ENCODE measurements at regions not wholly inside any gene's neighbourhood (a gene's known extent, or its start where the extent isn't known, plus 50 kb on each side); places are given as distances from the start of the nearest gene placed in this dataset.

DNA sequence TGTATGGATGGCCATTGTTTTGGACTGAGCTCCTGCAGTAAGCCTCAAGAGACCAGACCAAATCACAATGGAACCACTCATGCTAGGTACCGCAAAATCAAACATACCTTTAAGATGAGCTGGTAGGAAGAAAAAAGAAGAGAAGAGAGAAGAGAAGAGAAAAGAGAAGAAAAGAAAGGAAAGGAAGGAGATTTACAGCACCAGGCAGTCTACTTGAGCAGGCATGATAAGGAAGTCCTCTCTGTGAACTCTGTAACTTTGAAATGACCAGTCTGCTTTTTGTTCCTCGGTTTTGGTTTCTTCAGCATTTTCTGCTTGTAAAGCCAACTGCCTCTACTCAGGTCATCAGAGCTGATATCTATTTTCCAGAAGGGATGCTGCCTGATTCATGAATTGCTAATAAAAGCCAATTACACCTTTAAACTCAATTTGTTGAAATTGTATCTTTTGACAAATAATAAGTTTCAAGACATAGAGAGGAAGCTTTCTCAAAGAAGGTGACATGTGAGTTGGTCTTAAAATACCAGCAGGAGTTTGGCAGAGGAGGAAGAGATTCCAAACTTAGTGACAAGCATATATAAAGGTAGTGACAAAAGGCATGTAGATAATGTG, 134.3 kb downstream of the UNC5CL start:
- FAIRE-seq (no peak), DNase-seq (ENCODE audit: insufficient read length) (no peak)
- TF ChIP-seq POLR2A (IDR thresholded peaks at IDR 0.05; ENCODE audit: low read depth, low read length) (no peak), POLR2AphosphoS5 (IDR thresholded peaks at IDR 0.05; ENCODE audit: low read depth, low read length) (no peak), TAF1 (IDR thresholded peaks at IDR 0.05; ENCODE audit: borderline replicate concordance, low read depth, low read length) (no peak)

DNA sequence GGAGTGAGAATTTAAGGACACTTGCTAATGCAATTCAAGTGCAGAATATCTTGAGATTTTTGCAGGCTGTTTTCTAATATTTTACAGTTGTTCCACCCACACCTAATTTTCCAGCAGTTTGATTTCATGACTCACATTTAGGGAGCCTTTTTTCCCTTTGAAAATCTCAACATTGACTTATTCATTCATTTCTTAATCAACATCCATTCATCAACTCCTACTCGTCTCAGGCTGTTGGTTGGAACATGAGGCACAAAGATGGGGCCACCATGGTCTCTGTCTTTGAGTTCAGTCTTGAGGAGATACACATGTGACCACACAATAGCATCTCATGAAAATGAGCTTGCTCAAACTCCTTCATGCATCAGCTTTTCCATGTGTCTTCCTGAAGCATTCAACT, 135.6 kb downstream of the UNC5CL start:
- no peak for TF ChIP-seq POLR2A (IDR thresholded peaks at IDR 0.05; ENCODE audit: low read depth, low read length)
- TF ChIP-seq TAF1 (IDR thresholded peaks at IDR 0.05; ENCODE audit: borderline replicate concordance, low read depth, low read length), result no peak
- TF ChIP-seq POLR2AphosphoS5 (IDR thresholded peaks at IDR 0.05; ENCODE audit: low read depth, low read length), result no peak
- DNase-seq (ENCODE audit: insufficient read length), result no peak
- no peak for FAIRE-seq

DNA sequence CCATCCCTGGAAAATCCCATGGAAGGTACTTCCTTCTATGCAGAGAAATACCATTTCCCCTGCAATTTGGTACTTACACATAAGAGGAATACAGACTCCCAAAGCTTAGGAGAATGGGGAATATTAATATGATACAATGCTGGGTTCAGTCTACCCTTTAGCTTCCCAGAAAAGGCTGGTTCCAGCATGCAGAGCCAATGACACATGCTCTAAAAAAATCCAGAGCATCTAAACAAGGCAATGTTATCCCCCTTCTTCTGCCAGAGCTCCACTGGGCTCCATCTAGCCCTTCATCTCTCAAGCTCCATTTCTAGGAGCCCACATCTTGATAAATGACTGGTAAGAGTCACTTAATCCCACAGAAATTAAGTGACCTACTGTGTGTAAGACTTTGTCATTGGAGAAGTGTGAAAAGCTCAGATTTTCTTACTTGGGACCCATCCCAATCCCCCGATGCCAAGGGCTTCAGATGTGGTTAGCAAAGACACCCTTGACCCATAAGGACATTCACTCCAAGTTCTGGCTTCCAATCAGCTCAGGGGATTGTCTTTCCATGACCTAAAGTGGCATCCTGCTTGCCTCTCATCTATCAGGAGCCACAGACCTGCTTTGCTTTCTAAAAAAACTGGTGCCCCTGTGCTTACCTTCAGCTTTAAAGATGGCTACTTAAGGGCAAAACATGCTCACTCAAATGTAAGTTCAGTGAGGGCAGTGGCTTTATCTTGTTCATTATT, 137.5 kb downstream of the UNC5CL start:
- TF ChIP-seq TAF1 (IDR thresholded peaks at IDR 0.05; ENCODE audit: borderline replicate concordance, low read depth, low read length) (no peak), POLR2A (IDR thresholded peaks at IDR 0.05; ENCODE audit: low read depth, low read length) (no peak), POLR2AphosphoS5 (IDR thresholded peaks at IDR 0.05; ENCODE audit: low read depth, low read length) (no peak)
- FAIRE-seq, result no peak
- DNase-seq (ENCODE audit: insufficient read length), result no peak

DNA sequence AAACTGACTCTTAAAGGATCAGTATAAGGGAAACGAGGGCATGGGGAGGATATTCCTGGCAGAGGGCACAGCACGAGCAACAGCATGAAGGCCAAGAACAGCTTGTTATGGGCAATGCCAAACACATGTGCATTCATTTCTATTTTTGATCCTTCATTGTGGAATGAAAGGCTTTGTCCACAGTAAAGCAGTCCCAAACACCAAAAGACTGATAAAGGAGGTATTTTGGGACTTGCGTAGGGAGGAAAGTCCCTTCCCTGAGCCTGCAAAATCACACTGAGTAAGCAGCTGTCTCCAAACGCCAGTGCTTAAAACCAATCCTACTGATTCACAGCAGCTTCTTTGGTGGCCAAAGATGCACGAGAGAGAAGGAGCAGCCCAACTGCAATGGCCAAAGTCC, 138.2 kb downstream of the UNC5CL start:
- DNase-seq (ENCODE audit: insufficient read length) (no peak), FAIRE-seq (no peak)
- TF ChIP-seq POLR2AphosphoS5 (IDR thresholded peaks at IDR 0.05; ENCODE audit: low read depth, low read length) (no peak), POLR2A (IDR thresholded peaks at IDR 0.05; ENCODE audit: low read depth, low read length) (no peak), TAF1 (IDR thresholded peaks at IDR 0.05; ENCODE audit: borderline replicate concordance, low read depth, low read length) (no peak)

DNA sequence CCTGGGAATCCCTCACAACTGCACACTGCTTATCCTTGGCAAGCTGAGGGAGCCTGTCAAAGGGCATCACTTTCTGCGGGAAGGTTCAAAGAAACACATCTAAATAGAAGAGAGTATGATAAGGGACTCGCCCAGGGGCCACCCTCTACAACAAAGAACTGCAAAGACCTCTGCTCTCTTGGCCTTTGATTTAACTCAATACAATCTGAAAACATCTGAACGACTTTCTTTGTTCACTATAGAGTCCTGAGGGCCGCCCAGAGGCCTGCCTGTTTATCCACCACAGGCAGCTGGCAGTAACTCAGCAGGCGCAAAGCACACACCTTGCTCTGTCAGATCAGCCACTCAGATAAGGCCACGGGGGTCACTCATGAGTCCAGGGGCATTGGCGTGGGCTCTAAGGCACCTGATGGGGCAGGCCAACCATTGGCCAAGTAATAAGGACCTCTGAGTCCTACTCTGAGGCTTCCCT, 139.3 kb downstream of the UNC5CL start:
- DNase-seq (ENCODE audit: insufficient read length) (no peak), FAIRE-seq (no peak)
- no peak for TF ChIP-seq POLR2AphosphoS5 (IDR thresholded peaks at IDR 0.05; ENCODE audit: low read depth, low read length)
- TF ChIP-seq POLR2A (IDR thresholded peaks at IDR 0.05; ENCODE audit: low read depth, low read length), result no peak
- no peak for TF ChIP-seq TAF1 (IDR thresholded peaks at IDR 0.05; ENCODE audit: borderline replicate concordance, low read depth, low read length)

DNA sequence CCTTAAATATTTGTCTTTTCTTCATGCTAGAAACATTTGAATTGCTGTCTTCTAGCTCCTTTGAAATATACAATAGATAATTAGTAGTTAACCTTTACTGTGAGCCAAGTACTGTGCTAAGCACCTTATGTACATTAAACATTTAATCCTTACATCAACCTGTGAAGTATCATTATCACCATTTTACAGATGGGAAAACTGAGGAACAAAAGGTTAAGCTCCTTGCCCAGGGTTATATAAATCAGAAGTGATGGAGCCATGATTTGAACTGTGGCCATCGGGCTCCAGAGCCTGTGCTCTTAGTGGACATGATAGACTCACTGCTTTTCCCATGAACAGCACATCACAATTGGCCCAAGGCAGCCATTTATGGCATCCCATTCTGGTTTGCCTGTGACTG, 140.9 kb downstream of the UNC5CL start:
- no peak for FAIRE-seq
- TF ChIP-seq POLR2AphosphoS5 (IDR thresholded peaks at IDR 0.05; ENCODE audit: low read depth, low read length) (no peak), POLR2A (IDR thresholded peaks at IDR 0.05; ENCODE audit: low read depth, low read length) (no peak), TAF1 (IDR thresholded peaks at IDR 0.05; ENCODE audit: borderline replicate concordance, low read depth, low read length) (no peak)
- no peak for DNase-seq (ENCODE audit: insufficient read length)

DNA sequence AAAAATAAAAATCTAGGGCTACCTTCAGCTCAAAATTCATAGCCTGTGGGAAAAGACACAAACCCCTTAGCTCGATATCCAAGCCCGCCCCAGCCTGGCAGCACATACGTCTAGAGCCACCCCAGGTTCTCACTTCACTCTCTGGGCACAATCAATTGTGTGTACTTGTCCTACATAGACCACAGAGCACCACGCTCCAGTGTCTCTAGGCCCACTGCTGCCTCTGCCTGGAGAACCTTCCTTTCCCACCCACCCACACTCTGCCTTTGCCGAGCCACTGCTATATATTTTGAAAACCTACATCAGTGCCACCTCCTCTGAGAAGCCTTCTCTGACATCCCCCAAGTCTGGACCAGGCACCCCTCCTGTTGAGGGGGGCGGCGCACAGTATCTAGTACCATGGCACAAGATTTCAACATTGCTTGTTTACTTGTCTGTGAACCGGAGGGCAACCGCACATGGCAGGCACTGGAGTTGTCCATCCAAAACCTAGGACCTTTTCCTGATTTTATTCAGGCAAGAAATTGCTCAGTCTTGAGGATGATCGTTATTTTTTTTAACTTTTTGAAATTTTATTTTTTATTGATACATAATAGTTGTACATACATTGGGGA, 141.5 kb downstream of the UNC5CL start:
- no peak for FAIRE-seq
- TF ChIP-seq POLR2AphosphoS5 (IDR thresholded peaks at IDR 0.05; ENCODE audit: low read depth, low read length), result no peak
- TF ChIP-seq POLR2A (IDR thresholded peaks at IDR 0.05; ENCODE audit: low read depth, low read length), result no peak
- no peak for TF ChIP-seq TAF1 (IDR thresholded peaks at IDR 0.05; ENCODE audit: borderline replicate concordance, low read depth, low read length)

DNA sequence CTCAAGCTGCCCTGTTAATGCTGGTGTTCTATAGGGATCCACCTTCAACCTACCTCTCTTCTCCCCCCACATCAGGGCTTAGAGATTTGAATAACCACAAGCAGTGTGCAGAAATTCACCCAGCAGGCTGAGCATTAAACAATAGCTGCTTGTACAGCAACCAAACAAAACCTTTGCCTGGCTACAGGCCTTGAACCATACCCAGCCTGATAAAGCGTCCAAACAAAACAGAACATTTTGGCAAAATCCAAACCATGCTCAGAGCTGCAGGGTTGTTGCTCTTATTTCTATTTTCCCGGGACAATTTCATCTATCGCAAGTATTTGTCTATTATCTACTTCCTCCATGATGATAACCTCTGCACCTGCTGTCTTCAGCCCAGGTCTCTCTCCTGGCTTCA, 142.3 kb downstream of the UNC5CL start:
- TF ChIP-seq TAF1 (IDR thresholded peaks at IDR 0.05; ENCODE audit: borderline replicate concordance, low read depth, low read length), result no peak

More for the DNA sequence above, 141.5 kb downstream of the UNC5CL start:
- DNase-seq (ENCODE audit: insufficient read length), result no peak

DNA sequence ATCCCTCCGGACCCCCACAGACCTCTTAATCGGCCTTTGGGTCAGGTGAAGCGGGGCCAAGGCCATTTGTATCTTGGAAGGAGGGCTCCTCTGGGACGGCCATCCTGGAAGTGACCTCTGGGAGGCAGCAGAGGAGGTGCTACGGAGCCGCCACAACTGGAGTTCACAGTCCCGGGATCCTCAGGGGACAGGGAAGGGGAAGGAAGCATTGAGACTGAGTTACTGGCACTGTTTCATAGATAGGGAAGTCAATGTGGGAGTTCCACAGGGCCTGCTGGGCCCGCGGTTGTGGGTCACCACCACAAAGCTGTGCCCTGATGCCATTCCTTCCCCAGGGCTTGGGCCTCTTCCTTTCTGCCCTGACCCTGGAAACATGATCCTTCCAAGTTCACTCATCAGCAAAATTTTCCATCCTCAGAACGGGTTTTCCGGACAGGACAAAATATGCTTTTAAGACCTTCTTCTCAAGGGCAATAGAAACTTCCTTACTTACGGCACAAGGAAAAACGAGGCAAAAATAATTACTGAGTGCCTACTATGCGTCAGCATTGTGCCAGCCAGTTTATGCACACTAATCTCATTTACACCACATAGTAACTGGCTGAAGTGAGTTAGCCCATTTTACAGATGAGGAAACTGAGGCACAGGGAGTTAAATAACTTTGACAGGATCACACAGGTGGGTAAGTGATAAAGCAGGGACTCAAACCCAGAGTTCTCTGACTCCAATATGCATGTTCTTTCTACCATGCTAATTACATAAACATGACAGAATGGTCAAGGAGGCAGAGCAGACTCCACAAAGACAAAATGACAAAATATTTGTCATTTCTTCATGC, 143.8 kb downstream of the UNC5CL start:
- DNase-seq (ENCODE audit: insufficient read length) (no peak), FAIRE-seq (no peak)
- TF ChIP-seq TAF1 (IDR thresholded peaks at IDR 0.05; ENCODE audit: borderline replicate concordance, low read depth, low read length), result no peak
- TF ChIP-seq POLR2A (IDR thresholded peaks at IDR 0.05; ENCODE audit: low read depth, low read length), result no peak
- no peak for TF ChIP-seq POLR2AphosphoS5 (IDR thresholded peaks at IDR 0.05; ENCODE audit: low read depth, low read length)

More for the DNA sequence above, 142.3 kb downstream of the UNC5CL start:
- DNase-seq (ENCODE audit: insufficient read length) (no peak), FAIRE-seq (no peak)

DNA sequence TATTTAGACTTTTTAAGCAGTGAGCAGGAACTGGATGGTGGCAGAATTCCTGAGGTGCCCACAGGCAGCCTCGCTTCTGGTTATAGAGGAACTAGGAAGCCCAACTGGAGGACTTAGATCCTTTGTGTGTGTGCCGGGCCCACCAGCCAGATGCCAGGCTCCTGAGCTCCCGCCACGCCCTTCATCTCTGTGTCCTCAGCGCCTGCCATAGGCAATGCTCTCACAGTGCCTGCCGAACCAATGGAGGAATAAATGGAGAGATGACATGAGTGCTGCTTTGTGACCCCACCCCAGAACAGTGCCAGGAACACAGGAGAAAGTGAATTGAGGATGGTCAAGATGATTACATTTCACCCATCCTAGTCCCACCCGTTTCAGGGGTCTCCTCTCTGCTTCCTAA, 146.0 kb downstream of the UNC5CL start:
- no peak for FAIRE-seq
- DNase-seq (ENCODE audit: insufficient read length), result no peak
- no peak for TF ChIP-seq TAF1 (IDR thresholded peaks at IDR 0.05; ENCODE audit: borderline replicate concordance, low read depth, low read length)
- TF ChIP-seq POLR2A (IDR thresholded peaks at IDR 0.05; ENCODE audit: low read depth, low read length), result no peak
- TF ChIP-seq POLR2AphosphoS5 (IDR thresholded peaks at IDR 0.05; ENCODE audit: low read depth, low read length), result no peak

DNA sequence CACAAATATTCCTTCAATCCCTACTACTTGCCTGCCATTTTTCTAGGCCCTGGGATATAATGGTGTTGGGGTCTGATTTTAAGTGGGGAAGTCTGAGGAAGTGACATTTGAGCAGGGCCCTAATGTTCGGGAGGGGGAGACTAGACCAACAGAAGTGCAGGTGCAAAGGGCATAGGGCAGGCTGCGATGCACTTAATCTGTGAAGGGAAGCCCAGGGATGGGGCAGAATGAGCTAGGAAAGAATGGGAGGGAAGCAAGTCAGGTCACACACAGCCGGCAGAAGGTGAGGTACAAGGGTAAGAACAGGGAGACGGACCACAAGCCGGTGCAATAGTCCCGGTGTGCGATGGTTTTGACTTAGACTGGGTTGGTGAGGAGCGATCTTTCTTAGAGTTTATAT, 146.8 kb downstream of the UNC5CL start:
- TF ChIP-seq TAF1 (IDR thresholded peaks at IDR 0.05; ENCODE audit: borderline replicate concordance, low read depth, low read length) (no peak), POLR2AphosphoS5 (IDR thresholded peaks at IDR 0.05; ENCODE audit: low read depth, low read length) (no peak)
- DNase-seq (ENCODE audit: insufficient read length), result no peak
- no peak for FAIRE-seq
